HG03039 (cell line): ENCODE measurements at regions not wholly inside any gene's neighbourhood (a gene's known extent, or its start where the extent isn't known, plus 50 kb on each side); places are given as distances from the start of the nearest gene placed in this dataset.

Source experiments
- ATAC-seq: cut with Tn5 transposase; IDR thresholded peaks from one replicate; pipeline ENCODE4 v1.9.1; 2021; ENCODE audit warnings: mild to moderate bottlenecking, moderate library complexity; ENCODE audit not compliant: unreplicated experiment

- no peak for ATAC-seq
Measured at GRCh38 chr5:174326372-174326771, 280.9 kb downstream of the NSG2 start.

DNA sequence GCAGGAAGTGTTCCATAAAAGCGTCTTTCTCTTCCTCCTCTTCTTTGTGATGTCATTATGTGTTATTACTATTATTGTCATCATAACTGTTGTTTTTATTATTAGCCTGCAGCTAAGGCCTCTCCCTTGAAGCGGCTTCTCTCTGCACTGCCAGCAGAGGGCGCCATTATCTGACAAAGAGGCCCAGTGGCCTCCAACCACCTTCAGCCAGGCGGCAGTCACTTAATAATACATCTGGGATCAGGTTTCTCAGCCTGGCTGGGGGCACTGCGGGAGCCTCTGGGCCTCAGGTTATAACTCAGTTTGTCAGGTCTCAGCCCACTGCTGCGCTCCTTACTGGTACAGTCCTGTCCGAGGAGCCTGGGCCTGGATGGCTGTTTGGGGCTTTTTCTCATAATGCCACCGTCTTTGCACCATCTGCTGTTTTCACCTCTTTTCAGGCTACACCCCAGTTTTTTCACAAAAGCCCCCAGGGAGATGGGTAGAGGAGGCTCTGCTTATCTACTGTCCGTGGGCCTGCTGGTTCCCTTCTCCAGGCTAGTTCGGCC is 281.9 kb downstream of the NSG2 start:
- peak; percentile 53 for ATAC-seq

- no peak for ATAC-seq
Measured at GRCh38 chr5:174327896-174328295, 282.4 kb downstream of the NSG2 start.

GRCh38 chr5:174328631-174329299 is 283.3 kb downstream of the NSG2 start:
- ATAC-seq, result no peak

- ATAC-seq, result no peak
Measured at GRCh38 chr5:174329738-174330137, 284.2 kb downstream of the NSG2 start.

GRCh38 chr5:174335682-174336364 is 290.3 kb downstream of the NSG2 start:
- no peak for ATAC-seq

DNA sequence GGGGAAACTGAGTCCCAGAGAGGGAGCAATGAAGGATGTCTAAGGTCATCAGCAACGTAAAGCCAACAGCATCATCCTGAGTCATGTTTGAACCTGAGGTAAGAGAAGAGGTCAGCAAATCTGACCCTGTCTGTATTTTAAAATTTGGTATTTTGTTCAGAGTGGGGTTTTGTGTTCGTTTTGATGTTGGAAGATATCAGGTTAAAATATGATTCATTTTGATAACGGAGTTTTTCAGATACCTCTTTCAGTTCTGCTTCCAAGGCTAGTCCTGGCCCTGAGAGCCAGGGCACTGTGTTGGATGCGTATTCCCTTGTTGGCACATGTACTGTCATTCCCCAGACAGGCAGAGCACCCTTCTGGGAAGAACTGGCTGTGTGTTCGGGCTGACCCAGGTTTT is 291.0 kb downstream of the NSG2 start:
- no peak for ATAC-seq

GRCh38 chr5:174337276-174338184 is 292.0 kb downstream of the NSG2 start:
- no peak for ATAC-seq

DNA sequence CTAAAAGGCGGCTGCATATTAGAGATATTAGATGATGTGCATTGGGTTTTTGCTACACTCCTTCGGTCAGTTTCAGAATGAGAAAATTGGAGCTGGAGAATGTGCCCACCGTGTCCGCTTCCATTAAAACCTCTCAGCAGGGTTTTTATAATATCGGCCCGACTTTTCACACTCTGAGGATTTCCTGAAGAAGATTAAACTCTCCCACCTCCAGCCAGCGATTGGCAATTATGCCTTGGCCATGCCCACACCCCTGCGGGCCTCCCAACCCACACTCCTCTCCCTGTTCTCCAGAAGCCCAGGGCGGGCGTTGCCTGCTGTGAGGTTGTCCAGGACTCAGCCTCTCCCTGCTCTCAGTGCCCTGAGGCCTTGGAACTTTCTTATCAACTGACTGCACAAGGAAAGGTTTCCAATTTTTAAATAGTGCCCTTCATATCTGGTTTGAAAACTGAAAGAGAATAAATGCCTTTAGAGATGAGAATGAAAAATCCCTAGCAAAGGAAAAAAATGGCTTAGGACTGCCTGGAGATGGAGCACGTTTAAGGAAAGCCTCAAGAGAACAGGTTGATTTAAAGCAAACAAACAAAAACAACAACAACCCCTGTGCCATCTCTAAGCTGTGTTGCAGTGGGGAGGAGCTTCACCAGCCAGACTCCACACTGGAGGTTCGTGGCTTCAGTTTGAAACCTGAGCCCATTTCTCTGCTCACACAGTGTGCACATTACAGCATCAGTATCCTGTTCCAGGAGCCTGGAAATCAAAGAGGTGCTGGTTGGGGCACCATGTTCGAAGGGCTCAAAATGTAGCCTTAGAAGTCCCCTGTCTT is 292.9 kb downstream of the NSG2 start:
- no peak for ATAC-seq

GRCh38 chr5:174339130-174339529 is 293.6 kb downstream of the NSG2 start:
- ATAC-seq, result no peak

DNA sequence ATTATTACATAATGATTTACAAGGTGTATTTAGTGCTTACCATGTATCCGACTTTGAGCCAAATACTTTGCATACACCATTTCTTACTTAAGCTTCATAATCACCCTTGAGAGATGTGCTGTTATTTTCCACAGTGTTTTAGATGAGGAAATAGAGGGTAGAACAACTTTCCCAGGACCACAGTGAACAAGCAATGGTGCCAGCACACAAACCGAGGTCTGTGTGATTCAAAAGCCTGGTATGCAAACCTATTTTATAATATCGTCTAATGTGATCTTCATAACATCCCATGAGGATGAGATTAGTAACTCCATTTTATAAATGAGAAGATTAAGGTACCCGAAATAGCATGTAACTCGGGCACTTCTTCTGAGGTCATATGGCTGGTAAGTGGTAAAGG is 294.7 kb downstream of the NSG2 start:
- ATAC-seq, result no peak

DNA sequence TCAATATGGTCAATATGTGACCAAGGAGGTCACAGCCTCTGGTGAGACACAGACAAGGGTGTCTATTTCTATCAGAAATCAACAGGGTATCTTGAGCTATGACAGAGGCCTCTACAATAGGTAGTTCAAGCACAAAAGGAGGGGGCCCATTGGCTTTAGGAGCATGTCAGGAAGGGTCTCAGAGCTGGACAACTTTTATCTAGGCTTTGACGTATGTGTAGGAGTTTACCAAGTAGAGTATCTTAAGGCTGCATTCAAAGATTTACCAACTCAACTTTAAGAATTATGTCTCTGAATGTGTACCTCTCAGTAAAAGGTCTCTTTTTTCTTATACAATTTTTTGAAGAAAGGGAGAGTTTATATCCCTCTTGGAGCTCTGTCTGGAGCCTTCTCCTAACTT is 297.2 kb downstream of the NSG2 start:
- no peak for ATAC-seq

DNA sequence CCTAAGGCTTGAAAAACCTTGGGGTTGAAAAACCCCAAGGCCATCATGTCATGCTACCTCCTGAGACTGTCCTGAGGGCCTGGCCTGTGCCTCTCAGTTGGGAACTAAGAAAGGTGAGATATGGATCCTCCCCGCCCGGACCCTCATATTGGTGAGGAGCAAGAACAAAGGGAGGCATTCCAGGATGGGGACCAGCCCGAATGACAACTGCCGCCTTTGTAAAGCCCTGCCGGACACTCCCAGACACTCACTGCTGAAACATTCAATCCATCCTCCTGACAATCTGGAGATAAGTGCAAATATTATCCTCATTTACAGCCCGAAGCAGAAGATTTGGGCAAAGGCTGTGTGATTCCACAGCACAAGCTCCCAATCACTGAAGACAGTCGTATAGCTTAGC is 298.3 kb downstream of the NSG2 start:
- no peak for ATAC-seq

DNA sequence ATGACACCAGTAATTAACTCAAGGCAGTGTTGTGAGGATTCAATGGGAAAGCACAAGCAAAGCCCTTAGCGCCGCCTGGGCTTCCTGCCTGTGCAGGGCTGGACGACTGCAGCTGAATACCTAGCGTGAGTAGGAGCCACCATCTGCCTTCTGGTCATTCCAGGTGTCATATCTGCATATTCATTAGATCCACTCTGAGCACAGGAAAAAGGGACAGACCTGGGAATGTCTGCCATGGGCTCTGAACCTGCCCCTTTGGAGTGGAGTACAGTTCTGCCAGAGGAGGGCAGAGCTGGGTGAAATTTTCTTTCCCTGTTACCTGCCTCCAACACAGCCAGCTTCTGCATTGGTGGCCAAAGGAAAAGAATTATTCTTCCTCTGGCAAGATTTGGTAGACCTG is 298.8 kb downstream of the NSG2 start:
- no peak for ATAC-seq

- no peak for ATAC-seq
Measured at GRCh38 chr5:174347183-174347582, 301.7 kb downstream of the NSG2 start.

DNA sequence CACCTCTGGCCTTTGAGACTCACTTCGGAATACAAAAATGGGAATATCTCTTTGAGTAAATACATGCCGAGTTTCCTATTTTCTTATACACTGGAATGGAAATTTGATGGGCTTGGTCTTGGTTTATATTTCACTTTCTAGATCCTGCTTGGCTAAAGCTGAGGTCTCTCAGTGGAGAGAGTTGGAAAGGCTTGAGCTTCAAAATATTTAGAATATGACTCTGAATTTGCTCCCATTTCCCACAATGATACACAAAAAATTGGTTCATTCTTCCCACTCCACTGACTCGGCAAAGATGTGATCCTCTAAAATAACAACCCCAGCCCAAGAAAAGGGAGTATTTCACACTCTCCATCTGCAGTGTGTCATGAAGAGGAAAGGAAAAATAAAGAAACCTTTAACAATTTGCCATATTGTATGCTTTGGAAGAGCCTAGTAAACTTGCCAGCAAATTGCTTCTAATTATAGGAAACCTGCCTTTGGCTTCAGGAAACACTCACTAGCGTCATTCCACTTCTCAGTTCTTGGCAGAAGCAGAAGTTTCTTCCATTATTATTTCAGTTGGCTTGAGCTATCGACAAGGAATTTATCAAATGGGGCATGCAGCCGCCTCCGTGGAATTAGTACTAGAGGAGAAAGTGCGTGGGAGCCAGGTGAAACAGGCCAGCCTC is 302.9 kb downstream of the NSG2 start:
- ATAC-seq, result no peak

GRCh38 chr5:174352681-174353080 is 307.2 kb downstream of the NSG2 start:
- ATAC-seq, result no peak

DNA sequence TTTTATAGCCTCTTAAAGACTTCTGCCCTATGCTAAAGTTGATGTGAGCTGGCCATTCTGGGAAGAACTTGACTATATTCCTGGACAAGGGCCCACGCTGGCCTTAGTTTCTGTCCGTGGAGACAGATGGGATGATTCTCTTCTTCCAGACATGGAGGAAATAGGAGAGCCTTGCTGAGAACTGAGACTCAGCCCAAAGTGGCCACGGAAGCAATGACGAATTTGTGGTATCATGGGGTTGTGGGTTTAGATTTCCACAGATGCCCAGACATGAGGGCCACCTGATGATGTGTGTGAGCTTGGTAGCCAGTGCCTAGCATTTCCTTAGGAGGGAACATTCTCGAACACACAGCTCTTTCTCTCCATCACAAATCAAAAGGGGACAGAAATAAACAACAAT is 309.1 kb downstream of the NSG2 start:
- ATAC-seq, result no peak

DNA sequence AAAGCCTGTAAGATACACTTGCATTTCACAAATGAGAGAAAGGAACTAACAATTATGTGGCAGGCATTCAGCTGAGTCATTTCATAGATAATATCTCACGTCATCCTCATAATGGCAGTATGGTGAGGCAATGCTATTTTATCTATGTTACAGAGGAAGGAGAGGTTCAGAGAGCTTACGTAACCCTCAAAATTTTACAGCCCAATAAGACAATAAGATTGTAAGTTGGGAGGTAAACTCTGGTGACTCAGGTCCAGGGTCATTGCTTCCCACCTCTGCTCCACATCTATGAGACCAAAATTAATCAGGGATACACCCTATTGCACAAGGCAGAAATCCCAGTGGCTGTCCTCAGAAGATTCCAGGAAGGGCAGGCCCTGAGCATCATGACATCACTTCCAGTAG is 309.7 kb downstream of the NSG2 start:
- ATAC-seq, result no peak

GRCh38 chr5:174355995-174356394 is 310.5 kb downstream of the NSG2 start:
- no peak for ATAC-seq
